DMS 273 (cell line): ENCODE measurements at regions not wholly inside any gene's neighbourhood (a gene's known extent, or its start where the extent isn't known, plus 50 kb on each side); places are given as distances from the start of the nearest gene placed in this dataset.
A peak's percentile ranks its signal among the peaks of the same experiment; 100 is the strongest.

Experiments
- DNase-seq: peaks from one replicate; lab custom pipeline; 2025; ENCODE audit not compliant: unreplicated experiment; lab: John Stamatoyannopoulos, UW

DNA sequence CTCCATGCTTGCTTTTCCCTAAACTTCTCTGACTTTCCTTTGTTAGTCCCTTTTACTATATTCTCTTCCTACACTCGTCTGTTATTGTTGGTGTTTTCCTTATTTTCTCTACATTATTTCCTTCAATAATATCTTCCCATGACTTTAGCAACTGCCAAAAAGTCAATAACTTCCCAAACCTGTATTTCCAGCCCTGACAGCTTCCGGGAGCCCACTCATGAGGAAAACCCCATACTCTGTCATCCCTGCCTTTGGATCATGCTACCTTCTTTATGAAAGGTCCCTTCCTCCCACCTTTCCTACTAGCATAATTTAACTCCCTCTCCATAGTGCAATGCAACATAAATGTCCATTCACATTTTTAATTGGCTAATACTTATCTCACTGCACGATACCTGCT, 144.0 kb upstream of the CDH6 start:
- no peak for DNase-seq

DNA sequence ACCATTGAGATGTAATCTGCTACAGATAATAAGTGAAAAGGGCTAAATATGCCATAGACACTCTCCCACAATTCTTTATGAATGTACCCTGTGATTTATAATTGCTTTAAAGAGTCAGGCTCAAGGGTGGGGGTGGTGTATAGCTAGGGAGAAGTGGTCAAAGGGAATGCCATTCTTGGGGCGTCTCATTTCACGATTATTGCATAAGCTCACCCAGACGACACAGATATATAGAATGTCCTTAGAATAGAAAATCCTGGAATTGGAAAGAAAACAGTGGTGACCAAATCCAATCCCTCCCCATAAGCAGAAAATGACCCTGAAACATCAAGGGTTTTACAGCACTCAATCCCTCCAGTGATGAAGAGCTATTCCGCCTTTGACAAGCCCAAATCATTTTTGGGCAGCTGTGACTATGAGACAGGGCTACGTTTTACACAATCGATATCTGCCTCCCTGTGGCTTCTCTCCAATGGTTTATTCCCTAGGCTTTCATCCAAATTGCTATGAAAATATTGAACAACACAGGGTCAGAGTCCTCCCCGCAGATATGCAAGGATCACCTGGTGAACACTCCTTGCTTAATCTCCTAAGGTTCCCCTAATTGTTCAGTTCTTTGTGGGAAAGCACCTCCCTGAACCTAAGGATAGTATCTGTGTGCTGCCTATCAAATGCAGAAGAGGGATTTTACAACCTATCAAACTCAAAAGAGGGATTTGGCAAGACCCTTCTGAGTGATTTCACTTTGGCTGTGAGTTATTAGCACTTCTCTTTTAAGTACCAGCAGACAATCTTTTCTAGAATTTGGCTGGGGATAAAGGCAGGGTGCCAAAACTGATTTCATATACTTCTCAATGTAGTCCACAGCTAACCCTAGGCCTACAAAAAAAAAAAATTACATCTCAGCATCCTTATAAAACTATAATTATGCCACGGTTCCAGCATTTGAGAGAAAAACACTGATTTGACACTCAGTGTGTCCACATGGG, 144.9 kb upstream of the CDH6 start:
- no peak for DNase-seq

DNA sequence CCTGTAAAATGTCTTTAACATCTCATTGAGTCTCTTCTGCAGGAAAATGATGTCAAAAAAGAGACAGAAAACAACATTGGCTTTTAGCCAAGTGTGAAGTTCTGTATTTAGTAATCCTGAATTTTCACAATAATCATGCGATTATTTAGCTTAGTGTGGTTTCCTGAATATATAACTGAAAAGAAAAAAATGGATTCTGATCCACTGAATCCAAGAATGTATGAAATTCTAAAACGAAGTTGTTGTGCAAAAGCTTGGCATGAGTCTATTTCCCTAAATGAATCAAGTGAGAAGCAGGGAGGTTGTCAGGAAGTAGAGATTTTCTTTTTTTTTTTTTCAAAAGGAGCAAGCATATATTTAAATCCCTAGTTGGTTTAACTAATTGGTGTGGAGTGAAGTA, 145.9 kb upstream of the CDH6 start:
- no peak for DNase-seq

DNA sequence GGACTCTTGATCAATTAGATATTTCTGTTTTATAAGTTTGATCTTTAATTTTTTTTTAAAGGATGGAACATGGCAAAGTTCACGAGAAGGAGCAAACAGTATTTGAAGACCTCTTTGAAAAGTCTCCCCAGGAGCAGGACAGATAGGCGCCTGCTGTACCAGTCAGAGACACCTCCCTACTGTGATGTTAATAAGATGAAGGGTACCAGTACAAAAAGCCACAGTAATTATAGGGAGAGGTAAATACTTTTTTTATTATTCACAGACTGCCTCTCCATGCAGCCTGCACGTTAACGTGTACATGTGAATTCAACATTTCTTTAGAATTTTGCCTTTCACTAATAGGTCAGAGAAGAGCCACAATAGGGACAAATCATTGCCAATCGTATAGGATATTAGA, 146.5 kb upstream of the CDH6 start:
- no peak for DNase-seq

GRCh38 chr5:31036411-31036810, 157.1 kb upstream of the CDH6 start:
- DNase-seq = no peak

- DNase-seq = no peak
These were observed 160.2 kb upstream of the CDH6 start for GRCh38 chr5:31033295-31033694.

- peak; percentile 7 for DNase-seq
These were observed 163.6 kb upstream of the CDH6 start for GRCh38 chr5:31029925-31030324.

- DNase-seq = no peak
These were observed 165.8 kb upstream of the CDH6 start for GRCh38 chr5:31027721-31028120.

GRCh38 chr5:31023105-31023504, 170.4 kb upstream of the CDH6 start:
- no peak for DNase-seq

DNA sequence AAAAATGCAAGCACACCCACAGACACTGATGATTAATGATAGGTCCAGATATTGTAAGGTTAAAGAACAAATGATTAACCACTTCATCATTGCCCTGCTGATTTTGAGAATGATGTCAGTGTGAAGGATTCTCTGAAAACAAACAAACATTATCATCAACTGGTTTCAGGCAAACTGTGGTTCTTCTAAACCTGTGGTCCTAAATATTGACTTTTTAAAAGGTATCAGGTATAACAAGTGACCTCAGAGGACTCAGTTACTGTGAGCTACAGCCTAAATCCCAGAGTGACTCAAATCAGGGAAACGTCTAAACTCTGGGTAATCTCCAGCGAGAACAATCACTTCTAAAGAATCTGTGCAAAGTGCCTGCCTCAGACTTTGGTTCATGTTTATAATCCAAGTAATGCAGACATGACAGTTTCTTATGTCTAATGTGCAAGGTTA, 172.3 kb upstream of the CDH6 start:
- DNase-seq = no peak

GRCh38 chr5:31008231-31008630, 185.3 kb upstream of the CDH6 start:
- no peak for DNase-seq

DNA sequence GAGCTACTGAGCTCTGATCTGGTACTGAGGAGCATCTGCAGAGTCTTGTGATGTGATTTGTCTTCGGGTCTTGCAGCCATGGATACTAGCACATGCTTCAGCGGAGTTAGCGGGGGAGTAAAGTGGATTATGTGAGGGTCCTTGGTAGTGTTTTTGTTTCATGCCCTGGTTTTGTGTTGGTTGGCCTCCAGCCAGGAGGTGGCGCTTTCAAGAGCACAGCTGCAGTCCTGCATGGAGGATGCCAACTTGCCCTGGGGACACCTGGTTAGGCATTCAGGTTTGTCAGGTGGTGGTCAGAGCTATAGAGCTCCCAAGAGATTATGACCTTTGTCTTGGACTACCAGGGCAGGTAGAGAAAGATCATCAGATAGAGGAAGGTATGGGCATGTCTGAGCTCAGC, 185.8 kb upstream of the CDH6 start:
- DNase-seq = no peak

GRCh38 chr5:31000287-31000686, 193.2 kb upstream of the CDH6 start:
- no peak for DNase-seq

- DNase-seq = peak; percentile 1
These were observed 195.8 kb upstream of the CDH6 start for GRCh38 chr5:30997681-30998080.

DNA sequence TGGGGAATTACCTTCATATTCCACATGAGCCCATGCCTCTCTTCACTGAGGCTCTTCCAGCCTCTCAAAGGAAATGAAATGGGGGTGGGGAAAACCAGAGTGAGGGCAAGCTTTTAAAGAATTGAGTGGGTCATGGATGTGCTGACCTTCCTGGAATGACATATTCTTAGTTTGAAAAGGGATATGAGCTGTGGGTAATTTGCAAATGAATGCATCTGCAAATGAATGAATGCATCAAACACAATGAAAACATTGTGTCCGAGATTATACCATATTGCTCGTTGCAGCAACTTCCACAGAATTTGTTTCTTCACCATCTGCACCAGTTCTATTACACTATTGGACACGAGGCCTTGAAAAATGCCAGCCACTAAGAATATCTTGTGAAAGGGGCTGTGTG, 198.6 kb upstream of the CDH6 start:
- DNase-seq = no peak

GRCh38 chr5:30994176-30994575, 199.3 kb upstream of the CDH6 start:
- no peak for DNase-seq

DNA sequence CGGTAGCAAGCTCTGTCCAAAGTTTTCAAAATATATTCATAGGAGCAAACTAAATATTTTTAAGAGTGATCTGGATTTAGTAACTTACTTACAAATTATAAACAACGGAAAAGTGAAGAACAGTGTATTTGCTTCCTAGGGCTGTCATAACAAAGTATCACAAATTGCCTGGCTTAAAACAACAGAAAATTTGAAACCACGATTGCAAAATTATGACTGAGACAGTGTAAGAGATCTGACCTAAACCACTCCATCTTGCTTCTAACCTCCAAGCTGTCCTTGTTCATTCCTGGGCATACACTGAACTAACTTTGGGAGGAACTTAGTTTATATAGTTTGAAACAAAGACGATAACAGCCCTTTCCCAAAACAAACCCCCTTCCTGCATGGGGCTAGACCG, 202.0 kb upstream of the CDH6 start:
- DNase-seq = no peak

DNA sequence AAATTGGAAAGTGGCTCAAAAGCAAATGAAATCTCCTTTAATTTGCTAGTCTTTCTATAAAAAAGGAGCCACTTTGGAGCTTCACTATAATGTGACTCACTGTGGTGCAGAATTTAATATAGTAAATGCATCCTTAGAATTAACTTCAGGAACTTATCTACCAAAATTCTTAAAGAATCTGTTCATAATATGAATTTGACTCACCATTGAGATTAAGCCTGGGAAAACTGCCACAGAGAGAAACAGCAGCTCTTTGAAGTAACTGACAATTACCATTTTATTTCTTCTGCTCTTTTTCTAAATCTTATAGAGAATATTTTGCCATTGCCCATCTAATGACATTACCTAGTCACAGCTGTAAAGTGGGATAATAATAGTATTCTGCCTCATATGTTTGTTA, 211.9 kb upstream of the CDH6 start:
- no peak for DNase-seq

DNA sequence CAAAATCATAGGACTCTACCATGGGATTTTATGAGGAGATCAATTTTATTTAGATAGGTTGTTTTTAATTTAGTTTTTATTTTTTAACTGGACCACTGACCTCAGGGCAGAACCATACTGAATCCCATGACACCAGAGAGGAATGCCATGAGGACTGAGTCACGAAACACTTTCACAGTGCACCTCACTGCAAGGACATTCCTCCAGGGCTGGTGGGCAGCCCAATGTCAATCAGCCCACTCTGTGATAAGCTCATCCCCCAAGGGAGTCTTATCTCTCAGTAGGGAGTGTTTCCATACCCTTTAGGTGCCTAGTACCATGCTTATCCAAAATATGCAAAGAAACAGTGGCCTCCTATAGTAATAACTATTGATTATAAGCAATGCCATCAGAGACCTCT, 224.5 kb upstream of the CDH6 start:
- DNase-seq = no peak

GRCh38 chr5:30960036-30960435, 233.4 kb upstream of the CDH6 start:
- no peak for DNase-seq

- DNase-seq = no peak
These were observed 234.2 kb upstream of the CDH6 start for GRCh38 chr5:30959238-30959637.

GRCh38 chr5:30957591-30957990, 235.9 kb upstream of the CDH6 start:
- no peak for DNase-seq

- no peak for DNase-seq
These were observed 237.2 kb upstream of the CDH6 start for GRCh38 chr5:30956251-30956650.
